ENCODE measurements at regions not wholly inside any gene's neighbourhood (a gene's known extent, or its start where the extent isn't known, plus 50 kb on each side); places are given as distances from the start of the nearest gene placed in this dataset.

DNA sequence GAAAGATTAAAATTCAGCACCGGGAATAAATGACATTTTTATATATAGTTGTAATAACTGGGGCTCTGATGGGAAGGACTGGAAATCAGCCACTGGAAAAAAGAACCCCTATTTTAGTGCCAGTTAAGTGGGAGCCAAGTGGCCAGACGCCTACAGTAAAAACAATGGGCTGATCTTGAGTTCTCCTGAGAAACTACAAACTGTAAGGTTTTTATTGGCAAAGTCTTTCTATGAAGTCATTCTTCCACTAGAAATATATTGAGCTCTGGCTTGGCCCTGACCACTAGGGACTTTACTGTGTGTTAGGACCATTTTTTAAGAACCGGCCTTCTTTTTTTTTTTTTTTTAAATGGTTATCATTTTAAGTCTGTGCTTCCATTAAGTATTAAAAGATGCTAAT is 79.6 kb downstream of the ZNF22 start:
- DNase-seq (ENCODE audit: low spot score in 2 of 2), result no peak
- intact Hi-C loops (cut with DNase I; ENCODE audit: low total_unique reads), result no loop called here
- WGBS, 2 donors, result 67 to 71% methylated on average over 3 of the region's 3 CpGs
- H3K4me3 ChIP-seq (ENCODE audit: low read depth, poor library complexity, severe bottlenecking), result no peak overlapping the region
- TF ChIP-seq, protein P1, sequence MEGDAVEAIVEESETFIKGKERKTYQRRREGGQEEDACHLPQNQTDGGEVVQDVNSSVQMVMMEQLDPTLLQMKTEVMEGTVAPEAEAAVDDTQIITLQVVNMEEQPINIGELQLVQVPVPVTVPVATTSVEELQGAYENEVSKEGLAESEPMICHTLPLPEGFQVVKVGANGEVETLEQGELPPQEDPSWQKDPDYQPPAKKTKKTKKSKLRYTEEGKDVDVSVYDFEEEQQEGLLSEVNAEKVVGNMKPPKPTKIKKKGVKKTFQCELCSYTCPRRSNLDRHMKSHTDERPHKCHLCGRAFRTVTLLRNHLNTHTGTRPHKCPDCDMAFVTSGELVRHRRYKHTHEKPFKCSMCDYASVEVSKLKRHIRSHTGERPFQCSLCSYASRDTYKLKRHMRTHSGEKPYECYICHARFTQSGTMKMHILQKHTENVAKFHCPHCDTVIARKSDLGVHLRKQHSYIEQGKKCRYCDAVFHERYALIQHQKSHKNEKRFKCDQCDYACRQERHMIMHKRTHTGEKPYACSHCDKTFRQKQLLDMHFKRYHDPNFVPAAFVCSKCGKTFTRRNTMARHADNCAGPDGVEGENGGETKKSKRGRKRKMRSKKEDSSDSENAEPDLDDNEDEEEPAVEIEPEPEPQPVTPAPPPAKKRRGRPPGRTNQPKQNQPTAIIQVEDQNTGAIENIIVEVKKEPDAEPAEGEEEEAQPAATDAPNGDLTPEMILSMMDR (IDR thresholded peaks at IDR 0.05), result no peak
- no peak for TF ChIP-seq POLR2A (IDR thresholded peaks at IDR 0.05)

DNA sequence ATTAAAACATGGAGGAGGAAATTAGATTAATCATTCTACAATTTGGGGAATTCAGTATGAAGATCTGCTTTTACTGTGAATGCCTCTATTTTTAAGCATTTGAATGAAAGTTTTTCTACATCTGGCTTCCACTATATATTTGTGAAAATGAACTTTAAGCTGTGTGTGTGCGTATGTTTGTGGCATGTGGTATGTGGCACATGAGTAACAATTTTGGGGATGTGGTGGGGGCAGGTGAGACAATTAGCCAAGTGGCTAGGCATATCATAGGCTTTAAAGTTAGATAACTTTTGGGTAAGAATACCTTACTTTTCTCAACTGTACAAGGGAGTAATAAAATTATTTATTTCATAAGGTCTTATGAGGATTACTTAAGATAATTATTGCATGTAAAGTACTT is 81.5 kb downstream of the ZNF22 start:
- intact Hi-C loops (cut with DNase I; ENCODE audit: low total_unique reads), result no loop called here
- 68 to 85% methylated on average over 1 of the region's 1 CpG for WGBS, 2 donors
- TF ChIP-seq, protein P1 (IDR thresholded peaks at IDR 0.05), result no peak
- no peak for TF ChIP-seq POLR2A (IDR thresholded peaks at IDR 0.05)

DNA sequence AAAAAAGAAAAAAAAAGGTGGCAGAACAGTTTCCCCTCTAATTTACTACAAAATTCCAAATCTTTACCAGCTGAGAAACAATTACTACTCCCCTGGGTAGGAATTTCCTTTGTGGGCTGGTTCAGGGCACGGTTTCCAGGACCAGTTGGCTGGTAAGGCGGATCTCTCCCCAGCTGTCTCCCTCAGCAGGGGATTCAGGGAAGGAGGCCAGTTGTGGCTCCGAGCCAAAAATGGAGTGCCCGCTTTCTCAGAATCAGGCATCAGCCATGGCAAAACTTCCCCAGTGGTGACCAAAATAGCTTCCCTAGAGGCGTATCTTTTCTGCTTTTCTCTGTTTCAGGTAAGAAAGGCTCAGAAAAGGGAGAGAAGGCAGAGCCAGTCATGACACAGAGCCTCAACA is 91.2 kb downstream of the ZNF22 start:
- TF ChIP-seq, protein P1 (IDR thresholded peaks at IDR 0.05), result no peak
- no peak for TF ChIP-seq POLR2A (IDR thresholded peaks at IDR 0.05)
- H3K4me3 ChIP-seq (ENCODE audit: low read depth, poor library complexity, severe bottlenecking), result no peak overlapping the region
- intact Hi-C loops (cut with DNase I; ENCODE audit: low total_unique reads), result no loop called here
- no peak for DNase-seq (ENCODE audit: low spot score in 2 of 2)
- 55 to 74% methylated on average over 5 of the region's 5 CpGs for WGBS, 2 donors

More for the DNA sequence above, 81.5 kb downstream of the ZNF22 start:
- H3K4me3 ChIP-seq (ENCODE audit: low read depth, poor library complexity, severe bottlenecking), result no peak overlapping the region
- peak in 1 of 2 donors; percentile 9 for DNase-seq (ENCODE audit: low spot score in 2 of 2)

DNA sequence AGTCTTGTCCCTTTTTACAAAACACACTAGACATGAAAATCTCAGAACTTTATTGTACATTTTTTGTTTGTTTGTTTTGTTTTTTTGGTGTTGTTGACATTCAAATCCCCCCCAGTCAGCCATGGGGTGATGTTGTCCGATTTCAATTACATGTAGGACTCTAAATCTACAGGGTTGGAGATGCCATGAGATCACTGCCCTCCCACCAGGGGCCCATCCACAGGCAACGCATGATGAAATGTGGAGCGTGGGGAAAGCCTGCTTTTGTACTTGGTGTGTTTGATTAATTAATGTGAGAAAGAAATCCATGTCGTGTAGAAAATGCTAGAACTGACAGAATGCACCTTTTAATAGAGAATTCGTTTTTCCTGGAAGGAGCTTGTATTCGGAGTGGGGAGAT is 93.2 kb downstream of the ZNF22 start:
- no peak for DNase-seq (ENCODE audit: low spot score in 2 of 2)
- intact Hi-C loops (cut with DNase I; ENCODE audit: low total_unique reads), result no loop called here
- no peak overlapping the region for H3K4me3 ChIP-seq (ENCODE audit: low read depth, poor library complexity, severe bottlenecking)
- TF ChIP-seq, protein P1 (IDR thresholded peaks at IDR 0.05), result no peak
- no peak for TF ChIP-seq POLR2A (IDR thresholded peaks at IDR 0.05)
- 77 to 80% methylated on average over 6 of the region's 6 CpGs for WGBS, 2 donors

DNA sequence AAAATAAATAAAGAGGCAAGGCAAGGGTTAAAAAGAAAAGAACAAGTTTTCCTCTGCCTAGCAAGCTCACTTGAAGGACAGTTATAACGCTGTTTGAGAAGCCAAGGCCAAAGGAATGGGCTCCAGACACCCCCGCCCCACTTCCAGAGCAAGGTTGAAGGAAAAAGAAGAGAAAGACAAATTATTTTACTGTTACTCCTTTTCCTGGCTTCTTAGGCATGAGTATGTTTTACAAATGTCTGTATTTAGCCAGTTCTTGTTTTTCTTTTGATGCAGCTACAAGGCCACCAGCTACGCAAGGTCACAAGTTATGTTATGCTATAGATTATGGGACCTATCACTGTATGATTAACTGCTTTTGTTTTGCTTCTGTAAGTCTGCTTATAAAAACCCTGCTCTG is 94.6 kb downstream of the ZNF22 start:
- no peak for TF ChIP-seq POLR2A (IDR thresholded peaks at IDR 0.05)
- TF ChIP-seq, protein P1 (IDR thresholded peaks at IDR 0.05), result no peak
- H3K4me3 ChIP-seq (ENCODE audit: low read depth, poor library complexity, severe bottlenecking), result no peak overlapping the region
- intact Hi-C loops (cut with DNase I; ENCODE audit: low total_unique reads), result no loop called here
- no peak for DNase-seq (ENCODE audit: low spot score in 2 of 2)
- WGBS, 2 donors, result 63 to 66% methylated on average over 3 of the region's 3 CpGs

DNA sequence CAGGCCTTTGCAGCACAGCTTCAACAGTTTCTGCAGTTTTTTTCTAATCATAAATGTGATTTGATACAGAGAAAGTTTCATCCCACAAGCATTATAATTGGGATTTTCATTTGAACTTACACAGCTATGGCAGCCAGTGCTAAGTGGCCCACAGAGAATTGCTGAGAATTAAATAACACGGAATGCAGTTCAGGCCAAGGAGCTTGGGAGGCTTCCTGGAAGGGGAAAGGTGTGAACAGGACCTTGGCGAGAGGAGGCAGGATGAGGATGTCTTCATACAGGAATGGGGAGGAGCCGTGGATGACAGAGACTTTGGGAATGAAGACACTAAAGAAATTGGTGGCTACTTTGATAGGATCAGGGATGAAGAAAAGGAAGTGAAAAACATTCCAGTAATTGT is 95.3 kb downstream of the ZNF22 start:
- WGBS, 2 donors, result 33 to 48% methylated on average over 3 of the region's 3 CpGs
- no peak for DNase-seq (ENCODE audit: low spot score in 2 of 2)

More for the DNA sequence above, 95.3 kb downstream of the ZNF22 start:
- H3K4me3 ChIP-seq (ENCODE audit: low read depth, poor library complexity, severe bottlenecking), result no peak overlapping the region
- TF ChIP-seq, protein P1 (IDR thresholded peaks at IDR 0.05), result no peak
- no peak for TF ChIP-seq POLR2A (IDR thresholded peaks at IDR 0.05)
- intact Hi-C loops (cut with DNase I; ENCODE audit: low total_unique reads), result no loop called here

All from lower leg skin (tissue), 4 donors.